ENCODE measurements at regions not wholly inside any gene's neighbourhood (a gene's known extent, or its start where the extent isn't known, plus 50 kb on each side); places are given as distances from the start of the nearest gene placed in this dataset.

- no peak for DNase-seq
Measured at GRCh38 chr10:6919077-6919476, 339.0 kb upstream of the PRKCQ start.

DNA sequence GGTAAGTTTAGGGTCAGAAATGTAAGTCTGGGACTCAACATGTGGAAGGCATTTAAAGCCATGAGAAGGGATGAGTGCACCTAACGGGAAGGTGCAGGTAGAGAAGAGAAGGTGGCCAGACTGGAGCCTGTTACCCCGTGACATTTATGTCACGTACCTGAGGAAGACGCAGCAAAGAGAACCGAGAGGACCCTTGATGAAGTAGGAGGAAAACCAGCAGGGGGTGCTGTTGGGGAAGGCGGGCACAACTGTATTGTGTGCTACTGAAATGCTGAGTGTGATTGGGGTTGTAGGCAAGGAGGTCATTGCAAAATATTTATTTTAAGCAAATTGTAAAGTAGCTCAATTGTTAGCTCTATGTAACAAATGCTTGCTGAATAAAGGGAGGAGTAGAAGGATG, 338.2 kb upstream of the PRKCQ start:
- DNase-seq = no peak

- no peak for DNase-seq
Measured at GRCh38 chr10:6917125-6917524, 337.0 kb upstream of the PRKCQ start.

- DNase-seq = no peak
Measured at GRCh38 chr10:6916601-6917000, 336.5 kb upstream of the PRKCQ start.

- no peak for DNase-seq
Measured at GRCh38 chr10:6915307-6915706, 335.2 kb upstream of the PRKCQ start.

- no peak for DNase-seq
Measured at GRCh38 chr10:6912929-6913328, 332.9 kb upstream of the PRKCQ start.

DNA sequence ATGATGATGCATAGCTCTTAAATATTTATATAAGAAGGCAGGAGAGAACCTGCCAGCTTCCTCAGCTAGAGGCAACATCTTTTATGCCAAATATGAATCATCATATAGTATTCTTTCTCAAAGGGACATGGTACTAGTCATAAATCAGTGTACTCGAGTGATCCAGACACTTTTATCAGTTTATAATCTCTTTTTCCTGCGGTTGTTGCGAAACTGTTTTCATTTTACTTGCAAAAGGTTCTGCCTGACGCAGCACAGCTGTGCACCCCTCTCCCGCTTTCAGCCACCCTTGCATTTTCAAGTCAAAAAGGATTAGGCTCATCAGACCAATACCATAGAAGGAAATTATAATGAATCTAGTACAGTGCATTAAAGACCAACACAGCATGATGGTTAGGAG, 332.3 kb upstream of the PRKCQ start:
- peak; percentile 9 for DNase-seq

DNA sequence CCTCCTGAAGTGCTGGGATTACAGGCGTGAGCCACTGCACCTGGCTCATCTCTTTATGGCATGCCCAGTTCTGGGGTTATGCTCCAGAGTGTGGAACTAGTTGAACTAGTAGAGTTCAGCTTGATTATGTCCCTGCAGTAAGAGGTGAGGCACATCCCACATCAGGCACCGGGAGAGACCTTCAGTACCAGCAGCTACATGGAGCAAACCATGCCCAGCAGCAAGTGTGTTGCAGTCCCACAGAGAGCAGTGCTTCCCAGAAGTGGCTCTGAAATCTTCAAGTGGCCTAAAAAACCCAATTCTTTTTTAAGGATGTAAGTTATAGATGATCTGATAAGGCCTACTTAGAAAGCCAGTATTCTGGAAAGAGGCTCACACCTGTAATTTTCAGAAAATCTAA, 331.9 kb upstream of the PRKCQ start:
- DNase-seq = no peak

GRCh38 chr10:6909905-6910560, 330.0 kb upstream of the PRKCQ start:
- DNase-seq = no peak

DNA sequence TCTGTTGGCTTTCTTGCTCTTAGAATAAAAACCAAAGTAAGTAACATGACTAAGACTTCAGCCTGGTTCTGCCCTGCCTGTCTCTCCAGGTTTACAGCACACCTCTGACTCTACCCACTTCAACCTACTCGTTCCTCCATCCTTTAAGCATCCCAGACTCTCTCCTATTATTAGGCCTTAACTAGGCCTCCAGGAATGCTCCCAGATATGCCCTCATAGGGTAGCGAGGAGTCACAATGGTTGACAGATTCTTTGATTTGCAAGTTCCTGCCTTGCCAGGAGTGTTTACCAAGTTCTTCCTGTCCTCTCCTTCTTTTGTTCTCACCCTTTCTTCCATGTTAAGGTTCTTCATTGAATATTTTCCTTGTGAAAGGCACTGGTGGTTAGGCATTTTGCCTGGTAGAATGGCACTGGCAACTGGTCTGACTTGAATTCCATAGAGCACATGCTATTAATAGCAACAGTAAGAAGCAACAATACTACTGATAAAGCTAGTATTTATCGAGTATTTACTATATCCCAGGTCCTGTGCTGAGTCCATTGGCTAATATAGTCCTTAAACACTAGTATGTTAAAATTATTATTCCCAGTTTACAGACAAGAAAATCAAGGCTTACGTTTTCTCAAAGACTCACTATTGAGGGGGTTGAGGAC, 327.9 kb upstream of the PRKCQ start:
- no peak for DNase-seq

GRCh38 chr10:6894405-6894804, 314.3 kb upstream of the PRKCQ start:
- DNase-seq = no peak

GRCh38 chr10:6892864-6893263, 312.8 kb upstream of the PRKCQ start:
- DNase-seq = no peak

DNA sequence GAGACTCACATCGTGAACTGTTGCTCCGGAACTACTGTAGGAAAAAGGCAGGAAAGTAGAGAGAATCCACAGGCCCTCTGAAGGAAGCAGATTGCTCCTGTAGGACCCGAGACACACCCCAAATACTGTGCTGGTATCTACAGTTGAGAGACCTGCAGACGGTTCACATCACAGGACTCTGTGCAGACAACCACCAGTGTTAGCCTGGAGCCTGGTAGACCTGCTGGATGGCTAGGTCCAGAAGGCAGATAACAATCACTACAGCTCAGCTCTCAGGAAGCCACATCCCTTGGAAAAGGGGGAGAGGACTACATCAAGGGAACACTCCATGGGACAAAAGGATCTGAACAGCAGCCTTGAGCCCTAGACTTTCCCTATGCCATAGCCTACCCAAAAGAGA, 311.8 kb upstream of the PRKCQ start:
- DNase-seq = no peak

- no peak for DNase-seq
Measured at GRCh38 chr10:6889718-6890117, 309.6 kb upstream of the PRKCQ start.

GRCh38 chr10:6888434-6888833, 308.4 kb upstream of the PRKCQ start:
- no peak for DNase-seq

- no peak for DNase-seq
Measured at GRCh38 chr10:6885284-6885683, 305.2 kb upstream of the PRKCQ start.

GRCh38 chr10:6881987-6882386, 301.9 kb upstream of the PRKCQ start:
- DNase-seq = no peak

DNA sequence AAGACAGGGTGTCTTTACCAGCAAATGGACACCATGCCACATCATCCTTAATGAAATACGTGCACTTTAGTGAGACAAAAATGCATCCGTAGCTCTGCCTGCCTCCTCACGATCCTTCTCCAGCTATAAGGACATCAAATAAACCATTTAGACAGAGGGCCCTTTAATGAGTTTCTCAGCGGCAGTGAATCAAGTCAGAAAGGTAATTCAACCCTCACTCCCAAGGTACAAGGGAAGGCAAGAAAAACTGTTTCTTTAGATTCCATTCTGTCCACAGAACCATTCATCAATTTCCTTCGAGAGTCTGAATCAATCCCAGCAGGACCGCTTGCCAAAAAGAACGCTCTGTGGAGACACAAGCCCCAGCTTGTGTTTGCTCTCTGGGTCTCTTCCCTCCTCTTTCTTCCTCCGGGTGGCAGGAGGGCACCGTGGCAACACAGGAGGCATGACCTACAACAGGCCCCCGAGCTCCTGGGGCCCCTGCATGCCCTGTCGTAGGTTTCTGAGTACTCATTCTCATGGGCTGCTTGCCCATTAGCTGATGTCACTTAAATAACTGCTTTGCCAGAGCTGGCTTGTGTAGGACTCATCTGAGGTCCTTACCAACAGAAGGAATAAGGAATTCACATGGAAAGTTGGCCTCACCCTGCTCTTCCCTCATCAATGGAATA, 297.8 kb upstream of the PRKCQ start:
- no peak for DNase-seq

- no peak for DNase-seq
Measured at GRCh38 chr10:6877336-6877721, 297.3 kb upstream of the PRKCQ start.

GRCh38 chr10:6875269-6875865, 295.3 kb upstream of the PRKCQ start:
- no peak for DNase-seq

GRCh38 chr10:6871128-6871527, 291.1 kb upstream of the PRKCQ start:
- DNase-seq = no peak

GRCh38 chr10:6868036-6868725, 288.1 kb upstream of the PRKCQ start:
- no peak for DNase-seq

DNA sequence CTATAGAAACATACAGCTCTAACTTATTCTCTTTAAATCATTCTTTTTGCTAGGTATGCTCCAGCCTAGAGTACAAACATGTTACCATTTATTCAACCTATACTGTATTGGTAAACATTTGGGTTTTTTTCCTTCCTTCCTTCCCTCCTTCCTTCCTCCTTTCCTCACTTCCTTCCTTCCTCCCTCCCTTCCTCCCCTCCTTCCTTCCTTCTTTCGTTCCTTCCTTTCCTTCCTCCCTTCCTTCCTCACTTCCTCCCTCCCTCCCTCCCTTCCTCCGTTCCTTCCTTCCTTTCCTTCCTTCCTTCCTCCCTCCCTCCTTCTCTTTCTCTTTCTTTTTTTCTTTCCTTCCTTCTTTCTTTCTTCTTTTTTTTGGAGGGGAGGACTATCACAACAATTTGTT, 286.7 kb upstream of the PRKCQ start:
- no peak for DNase-seq

DNA sequence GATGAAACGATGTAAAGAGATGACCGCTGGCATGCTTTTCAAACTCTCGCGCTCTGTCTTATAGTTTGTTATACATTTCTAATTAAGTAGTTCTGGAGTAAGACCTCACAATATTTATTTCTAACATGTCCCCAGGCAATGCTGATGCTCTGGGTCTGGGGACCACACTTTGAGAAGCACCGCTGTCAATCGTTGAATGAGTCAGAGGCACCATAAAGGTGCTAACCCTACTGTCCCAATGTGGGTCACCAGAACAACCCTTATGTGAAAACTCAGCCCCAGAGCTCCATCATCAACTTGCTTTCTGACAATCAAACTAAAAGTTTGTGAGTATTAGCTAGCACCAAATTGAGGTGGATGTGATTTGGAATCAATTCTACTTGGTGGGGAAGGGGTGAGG, 284.1 kb upstream of the PRKCQ start:
- no peak for DNase-seq

Data from NCI-H226 (cell line).